Body of pancreas (tissue), 4 donors: ENCODE measurements at regions not wholly inside any gene's neighbourhood (a gene's known extent, or its start where the extent isn't known, plus 50 kb on each side); places are given as distances from the start of the nearest gene placed in this dataset.

Experiments
- CTCF ChIP-seq, 7 experiments: fragments of 450-650 bp in 4 of 7; fragments of 200-600 bp in 3 of 7; sonication (generic) in 3 of 7; IDR thresholded peaks; one replicate each; pipeline ENCODE4 v1.5.1; 2016 to 2019; ENCODE audit warnings: antibody characterized with exemption in 7 of 7
- POLR2A ChIP-seq, 3 donors: fragments of 450-650 bp; IDR thresholded peaks; one replicate each; pipeline ENCODE4 v1.6.1; 2016; ENCODE audit warnings: antibody characterized with exemption in 3 of 3, mild to moderate bottlenecking in 2 of 3

- TF ChIP-seq CTCF (IDR thresholded peaks at IDR 0.05) (no peak), POLR2A (IDR thresholded peaks at IDR 0.05) (no peak)
These were observed 237.9 kb downstream of the NFKBIZ start for GRCh38 chr3:102087236-102087635.
